GM12878 (cell line): ENCODE measurements at regions not wholly inside any gene's neighbourhood (a gene's known extent, or its start where the extent isn't known, plus 50 kb on each side); places are given as distances from the start of the nearest gene placed in this dataset.
"Not testable (repeated sequence)": the region's sequence is repeated elsewhere in the genome, so short reads cannot be mapped to it uniquely, and the experiment has no call there.

Experiments used
- ATAC-seq: fragments of 200-7000 bp; cut with Tn5 transposase; 3 replicates; pipeline ENCODE4 v1.9.1; 2020; ENCODE audit warnings: mild to moderate bottlenecking, moderate library complexity
- BruUV-seq: library from RNA; stranded (reverse); fragments of 400-500 nt; replicated peaks from 2 replicates; lab custom pipeline; 2021; lab: Mats Ljungman, UMichigan
- CTCF ChIA-PET: fragments of 300-600 bp; sonication (Branson Sonifier 250); formaldehyde crosslinking; extraction: SDS; loops from one replicate; lab custom pipeline; 2021; ENCODE audit warnings: inconsistent platforms; lab: Yijun Ruan, JAX
- POLR2A ChIA-PET: fragments of 350-600 bp; formaldehyde crosslinking; extraction: SDS; loops from one replicate; lab custom pipeline; 2021; ENCODE audit warnings: inconsistent platforms; lab: Charles Lee
- RAD21 ChIA-PET: fragments of 300-600 bp; sonication (Branson Sonifier 250); formaldehyde crosslinking; loops from one replicate; lab custom pipeline; 2023; ENCODE audit warnings: antibody characterized with exemption; ENCODE audit not compliant: unreplicated experiment; lab: Charles Lee
- SMC1A ChIA-PET: fragments of 300-600 bp; sonication (Branson Sonifier 250); formaldehyde crosslinking; loops from one replicate; lab custom pipeline; 2023; ENCODE audit not compliant: unreplicated experiment, uncharacterized antibody; lab: Charles Lee
- DNase-seq: peaks from one replicate; pipeline ENCODE4 v3.0.0-alpha.2; 2011; ENCODE audit warnings: low read depth, low spot score
- FAIRE-seq: peaks from 3 replicates; lab custom pipeline; 2011; peaks lifted over from hg19 to GRCh38; lab: Jason Lieb, UNC
- H2AFZ ChIP-seq: 2 replicates; pipeline ENCODE4 v1.6.0; 2011; ENCODE audit warnings: low read depth, low read length, control low read depth; ENCODE audit not compliant: control insufficient read depth
- H3K27ac ChIP-seq: 2 replicates; pipeline ENCODE4 v1.5.1; 2011; ENCODE audit warnings: control low read depth; ENCODE audit not compliant: control insufficient read depth, insufficient read depth
- H3K27me3 ChIP-seq, 2 experiments: replicated peaks in 1 of 2; 2 replicates each; pipeline versions ENCODE4 v1.6.0 to v1.6.1; 2011; ENCODE audit warnings: low read length in 1 of 2; ENCODE audit not compliant: control insufficient read depth in 2 of 2, insufficient read depth in 2 of 2
- H3K36me3 ChIP-seq, 2 experiments: 2 replicates each; pipeline ENCODE4 v1.5.1; 2011; ENCODE audit warnings: low read length in 1 of 2; ENCODE audit not compliant: control insufficient read depth in 2 of 2, insufficient read depth in 2 of 2
- H3K4me1 ChIP-seq: 2 replicates; pipeline ENCODE4 v1.6.1; 2011; ENCODE audit warnings: mild to moderate bottlenecking, low read length, moderate library complexity, mixed read lengths; ENCODE audit not compliant: control insufficient read depth, insufficient read depth
- H3K4me2 ChIP-seq: 2 replicates; pipeline ENCODE4 v1.6.0; 2011; ENCODE audit warnings: control low read depth; ENCODE audit not compliant: control insufficient read depth, insufficient read depth
- H3K4me3 ChIP-seq: fragments of 200-600 bp; sonication (generic); 2 replicates; pipeline ENCODE4 v1.5.1; 2016
- H3K79me2 ChIP-seq: 2 replicates; pipeline ENCODE4 v1.6.0; 2011; ENCODE audit warnings: low read length; ENCODE audit not compliant: control insufficient read depth, insufficient read depth
- H3K9ac ChIP-seq: 2 replicates; pipeline ENCODE4 v1.8.0; 2011; ENCODE audit warnings: low read length, control low read depth, mixed read lengths; ENCODE audit not compliant: control insufficient read depth, insufficient read depth
- H3K9me3 ChIP-seq: replicated peaks from 3 replicates; pipeline ENCODE4 v1.5.1; 2011; ENCODE audit warnings: mild to moderate bottlenecking, low read length; ENCODE audit not compliant: control insufficient read depth, insufficient read depth
- H4K20me1 ChIP-seq: 2 replicates; pipeline ENCODE4 v1.6.0; 2011; ENCODE audit not compliant: control insufficient read depth, insufficient read depth
- JUND ChIP-seq: IDR thresholded peaks from 2 replicates; pipeline ENCODE4 v1.6.1; 2012; ENCODE audit warnings: low read depth, mild to moderate bottlenecking, low read length, improper control_type of control experiment, moderate library complexity
- SMAD5 ChIP-seq: IDR thresholded peaks from 2 replicates; pipeline ENCODE4 v1.6.1; 2016; ENCODE audit warnings: antibody characterized with exemption, low read depth
- ZNF622 ChIP-seq: fragments of 450-650 bp; IDR thresholded peaks from 2 replicates; pipeline ENCODE4 v1.6.1; 2017; ENCODE audit warnings: mild to moderate bottlenecking, inconsistent platforms
- WGBS: methylation state at CpG from one replicate; pipeline ENCODE4 v1.1.6; 2016; ENCODE audit warnings: low lambda C conversion rate; ENCODE audit not compliant: insufficient replicate concordance, insufficient coverage; ENCODE audit errors: missing lambda C conversion rate; 5-methylcytosine and 5-hydroxymethylcytosine counted together
- in situ Hi-C: fragments of 300-500 bp; cut with MboI; formaldehyde crosslinking; loops from 9 replicates; pipeline ENCODE4 v1.14.3; 2018; ENCODE audit warnings: mixed read lengths
- intact Hi-C: fragments of 100-400 bp; cut with micrococcal nuclease; formaldehyde crosslinking; loops from one replicate; pipeline ENCODE4 v1.14.2; 2022; ENCODE audit not compliant: unreplicated experiment
- TF ChIP-seq, protein P1 (sequence below): IDR thresholded peaks from 2 replicates; pipeline ENCODE4 v1.6.1; 2012; ENCODE audit warnings: improper control_type of control experiment, low read depth, low read length; ENCODE audit not compliant: insufficient replicate concordance

DNA sequence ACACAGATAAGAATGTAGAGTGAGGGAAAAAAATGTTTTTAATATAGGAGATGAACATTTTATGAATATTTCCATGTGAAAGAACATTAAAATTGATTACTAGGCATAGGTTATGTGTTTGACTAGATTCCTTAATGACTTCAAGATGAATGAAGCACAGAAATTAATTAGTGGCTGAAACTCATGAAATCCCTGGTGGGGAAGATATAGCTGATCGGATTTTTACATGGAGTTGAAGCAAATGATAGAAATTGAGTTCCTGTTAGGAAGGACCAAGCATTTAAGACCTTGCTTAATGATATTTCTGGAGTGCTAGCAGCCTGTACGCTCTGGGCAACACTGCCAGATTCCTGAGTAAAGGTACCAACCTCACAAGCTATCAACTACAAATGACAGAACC is 68.9 kb upstream of the IVNS1ABP start (continued):
- TF ChIP-seq, protein P1, sequence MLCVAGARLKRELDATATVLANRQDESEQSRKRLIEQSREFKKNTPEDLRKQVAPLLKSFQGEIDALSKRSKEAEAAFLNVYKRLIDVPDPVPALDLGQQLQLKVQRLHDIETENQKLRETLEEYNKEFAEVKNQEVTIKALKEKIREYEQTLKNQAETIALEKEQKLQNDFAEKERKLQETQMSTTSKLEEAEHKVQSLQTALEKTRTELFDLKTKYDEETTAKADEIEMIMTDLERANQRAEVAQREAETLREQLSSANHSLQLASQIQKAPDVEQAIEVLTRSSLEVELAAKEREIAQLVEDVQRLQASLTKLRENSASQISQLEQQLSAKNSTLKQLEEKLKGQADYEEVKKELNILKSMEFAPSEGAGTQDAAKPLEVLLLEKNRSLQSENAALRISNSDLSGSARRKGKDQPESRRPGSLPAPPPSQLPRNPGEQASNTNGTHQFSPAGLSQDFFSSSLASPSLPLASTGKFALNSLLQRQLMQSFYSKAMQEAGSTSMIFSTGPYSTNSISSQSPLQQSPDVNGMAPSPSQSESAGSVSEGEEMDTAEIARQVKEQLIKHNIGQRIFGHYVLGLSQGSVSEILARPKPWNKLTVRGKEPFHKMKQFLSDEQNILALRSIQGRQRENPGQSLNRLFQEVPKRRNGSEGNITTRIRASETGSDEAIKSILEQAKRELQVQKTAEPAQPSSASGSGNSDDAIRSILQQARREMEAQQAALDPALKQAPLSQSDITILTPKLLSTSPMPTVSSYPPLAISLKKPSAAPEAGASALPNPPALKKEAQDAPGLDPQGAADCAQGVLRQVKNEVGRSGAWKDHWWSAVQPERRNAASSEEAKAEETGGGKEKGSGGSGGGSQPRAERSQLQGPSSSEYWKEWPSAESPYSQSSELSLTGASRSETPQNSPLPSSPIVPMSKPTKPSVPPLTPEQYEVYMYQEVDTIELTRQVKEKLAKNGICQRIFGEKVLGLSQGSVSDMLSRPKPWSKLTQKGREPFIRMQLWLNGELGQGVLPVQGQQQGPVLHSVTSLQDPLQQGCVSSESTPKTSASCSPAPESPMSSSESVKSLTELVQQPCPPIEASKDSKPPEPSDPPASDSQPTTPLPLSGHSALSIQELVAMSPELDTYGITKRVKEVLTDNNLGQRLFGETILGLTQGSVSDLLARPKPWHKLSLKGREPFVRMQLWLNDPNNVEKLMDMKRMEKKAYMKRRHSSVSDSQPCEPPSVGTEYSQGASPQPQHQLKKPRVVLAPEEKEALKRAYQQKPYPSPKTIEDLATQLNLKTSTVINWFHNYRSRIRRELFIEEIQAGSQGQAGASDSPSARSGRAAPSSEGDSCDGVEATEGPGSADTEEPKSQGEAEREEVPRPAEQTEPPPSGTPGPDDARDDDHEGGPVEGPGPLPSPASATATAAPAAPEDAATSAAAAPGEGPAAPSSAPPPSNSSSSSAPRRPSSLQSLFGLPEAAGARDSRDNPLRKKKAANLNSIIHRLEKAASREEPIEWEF, result no peak
- no peak for TF ChIP-seq SMAD5
- TF ChIP-seq ZNF622, result no peak
- TF ChIP-seq JUND, result no peak
- TF ChIP-seq, all 136 proteins: peak for 0

DNA sequence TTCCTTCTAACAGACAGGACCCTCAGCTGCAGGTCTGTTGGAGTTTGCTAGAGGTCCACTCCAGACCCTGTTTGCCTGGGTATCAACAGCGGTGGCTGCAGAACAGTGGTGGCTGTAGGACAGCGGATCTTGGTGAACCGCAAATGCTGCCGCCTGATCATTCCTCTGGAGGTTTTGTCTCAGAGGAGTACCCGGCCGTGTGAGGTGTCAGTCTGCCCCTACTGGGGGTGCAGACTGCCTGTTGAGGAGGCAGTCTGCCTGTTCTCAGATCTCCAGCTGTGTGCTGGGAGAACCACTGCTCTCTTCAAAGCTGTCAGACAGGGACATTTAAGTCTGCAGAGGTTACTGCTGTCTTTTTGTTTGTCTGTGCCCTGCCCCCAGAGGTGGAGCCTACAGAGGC is 66.8 kb upstream of the IVNS1ABP start:
- DNase-seq, H3K9ac ChIP-seq, intact Hi-C loops, H3K79me2 ChIP-seq, H3K27me3 ChIP-seq, in situ Hi-C loops, H3K27ac ChIP-seq, RAD21 ChIA-PET, POLR2A ChIA-PET, ATAC-seq, H3K4me2 ChIP-seq, SMC1A ChIA-PET, BruUV-seq, H4K20me1 ChIP-seq, FAIRE-seq, H2AFZ ChIP-seq, H3K36me3 ChIP-seq, H3K9me3 ChIP-seq, H3K4me3 ChIP-seq, H3K4me1 ChIP-seq, CTCF ChIA-PET: not testable (repeated sequence)
- WGBS, result 14% methylated on average over 6 of the region's 6 CpGs
